Neural progenitor cell (in vitro differentiated cells): ENCODE measurements at regions not wholly inside any gene's neighbourhood (a gene's known extent, or its start where the extent isn't known, plus 50 kb on each side); places are given as distances from the start of the nearest gene placed in this dataset.

ENCODE experiments used
- DNase-seq: peaks from one replicate; pipeline ENCODE4 v3.0.0-alpha.2; 2016; ENCODE audit warnings: low spot score
- H2AFZ ChIP-seq: fragments of 200-600 bp; sonication (generic); replicated peaks from 2 replicates; pipeline ENCODE4 v1.6.1; 2016; ENCODE audit warnings: antibody characterized with exemption
- H3F3A ChIP-seq: fragments of 200-600 bp; sonication (generic); 2 replicates; pipeline ENCODE4 v1.6.1; 2016; ENCODE audit warnings: antibody characterized with exemption, low read depth
- H3K27ac ChIP-seq: fragments of 200-600 bp; sonication (generic); 2 replicates; pipeline ENCODE4 v1.5.1; 2016; ENCODE audit warnings: mild to moderate bottlenecking
- H3K27me3 ChIP-seq: fragments of 200-600 bp; sonication (generic); 2 replicates; pipeline ENCODE4 v1.6.1; 2016; ENCODE audit warnings: mild to moderate bottlenecking, moderate library complexity
- H3K36me3 ChIP-seq: fragments of 200-600 bp; sonication (generic); 2 replicates; pipeline ENCODE4 v1.5.1; 2016
- H3K4me1 ChIP-seq: fragments of 200-600 bp; sonication (generic); 2 replicates; pipeline ENCODE4 v1.6.1; 2016; ENCODE audit warnings: mixed run types
- H3K4me2 ChIP-seq: fragments of 200-600 bp; sonication (generic); 2 replicates; pipeline ENCODE4 v1.6.1; 2016
- H3K4me3 ChIP-seq: fragments of 200-600 bp; sonication (generic); 2 replicates; pipeline ENCODE4 v1.5.1; 2016
- H3K79me2 ChIP-seq: fragments of 200-600 bp; sonication (generic); 2 replicates; pipeline ENCODE4 v1.6.1; 2016; ENCODE audit warnings: low read depth
- H3K9ac ChIP-seq: fragments of 200-600 bp; sonication (generic); 2 replicates; pipeline ENCODE4 v1.6.1; 2016
- H3K9me3 ChIP-seq: fragments of 200-600 bp; sonication (generic); 2 replicates; pipeline ENCODE4 v1.5.1; 2016; ENCODE audit warnings: low read depth
- H4K20me1 ChIP-seq: fragments of 200-600 bp; sonication (generic); 2 replicates; pipeline ENCODE4 v1.6.1; 2016; ENCODE audit warnings: low read depth
- H3K27ac Mint-ChIP-seq: 3 replicates; pipeline ENCODE4 v1.8.0; 2021; ENCODE audit warnings: mixed read lengths
- H3K27me3 Mint-ChIP-seq: 2 replicates; pipeline ENCODE4 v1.8.0; 2022; ENCODE audit warnings: low read depth, mild to moderate bottlenecking, inconsistent platforms, moderate library complexity, mixed read lengths; ENCODE audit not compliant: insufficient read depth
- H3K36me3 Mint-ChIP-seq: 3 replicates; pipeline ENCODE4 v1.8.0; 2021; ENCODE audit warnings: mixed read lengths
- H3K4me1 Mint-ChIP-seq: 3 replicates; pipeline ENCODE4 v1.8.0; 2021; ENCODE audit warnings: mixed read lengths
- H3K4me3 Mint-ChIP-seq: 3 replicates; pipeline ENCODE4 v1.8.0; 2021; ENCODE audit warnings: mild to moderate bottlenecking, moderate library complexity, mixed read lengths
- H3K9me3 Mint-ChIP-seq: 3 replicates; pipeline ENCODE4 v1.8.0; 2020; ENCODE audit warnings: mixed read lengths
- CTCF ChIP-seq: fragments of 200-600 bp; sonication (generic); IDR thresholded peaks from 2 replicates; pipeline ENCODE4 v1.5.1; 2017; ENCODE audit warnings: antibody characterized with exemption, mild to moderate bottlenecking
- EZH2 ChIP-seq: fragments of 200-600 bp; sonication (generic); IDR thresholded peaks from 2 replicates; pipeline ENCODE4 v1.6.1; 2017; ENCODE audit warnings: antibody characterized with exemption, mild to moderate bottlenecking, moderate library complexity
- EZH2phosphoT487 ChIP-seq: fragments of 200-600 bp; sonication (generic); IDR thresholded peaks from 2 replicates; pipeline ENCODE4 v1.6.1; 2017; ENCODE audit warnings: antibody characterized with exemption

GRCh38 chr9:17865881-17866280 lies 287.0 kb downstream of the SH3GL2 start:
- peaks cover 2% of the 10 kb centered on the region for H3K27me3 Mint-ChIP-seq
- H3K4me1 Mint-ChIP-seq, result no peaks in the 10 kb centered on the region
- no peak overlapping the region for H3K9ac ChIP-seq
- H3K79me2 ChIP-seq, result no peaks in the 10 kb centered on the region
- no peak overlapping the region for H2AFZ ChIP-seq
- H3F3A ChIP-seq, result no peaks in the 10 kb centered on the region
- no peak for TF ChIP-seq EZH2
- TF ChIP-seq CTCF, result no peak
- no peak for TF ChIP-seq EZH2phosphoT487
- H3K4me1 ChIP-seq, result no peaks in the 10 kb centered on the region
- no peak overlapping the region for H3K27ac Mint-ChIP-seq
- H3K36me3 Mint-ChIP-seq, result no peaks in the 10 kb centered on the region
- no peak overlapping the region for H3K4me3 ChIP-seq
- no peak overlapping the region for H3K4me2 ChIP-seq
- H4K20me1 ChIP-seq, result no peaks in the 10 kb centered on the region
- H3K9me3 Mint-ChIP-seq, result no peaks in the 10 kb centered on the region
- H3K9me3 ChIP-seq, result no peaks in the 10 kb centered on the region
- no peak for DNase-seq
- H3K4me3 Mint-ChIP-seq, result no peak overlapping the region
- no peak overlapping the region for H3K27ac ChIP-seq
- no peaks in the 10 kb centered on the region for H3K27me3 ChIP-seq
- H3K36me3 ChIP-seq, result no peaks in the 10 kb centered on the region

- no peak overlapping the region for H2AFZ ChIP-seq
- DNase-seq, result no peak
- no peaks in the 10 kb centered on the region for H3K4me1 Mint-ChIP-seq
- no peak overlapping the region for H3K27ac ChIP-seq
- H3F3A ChIP-seq, result no peaks in the 10 kb centered on the region
- H3K4me3 Mint-ChIP-seq, result no peak overlapping the region
- H3K27me3 ChIP-seq, result no peaks in the 10 kb centered on the region
- TF ChIP-seq CTCF (no peak), EZH2phosphoT487 (no peak), EZH2 (no peak)
- no peak overlapping the region for H3K4me3 ChIP-seq
- no peak overlapping the region for H3K9ac ChIP-seq
- H3K9me3 Mint-ChIP-seq, result peaks cover 3% of the 10 kb centered on the region
- peaks cover 9% of the 10 kb centered on the region for H3K27me3 Mint-ChIP-seq
- H3K79me2 ChIP-seq, result no peaks in the 10 kb centered on the region
- H3K4me1 ChIP-seq, result no peaks in the 10 kb centered on the region
- no peaks in the 10 kb centered on the region for H4K20me1 ChIP-seq
- H3K4me2 ChIP-seq, result no peak overlapping the region
- H3K36me3 ChIP-seq, result no peaks in the 10 kb centered on the region
- no peaks in the 10 kb centered on the region for H3K9me3 ChIP-seq
- no peak overlapping the region for H3K27ac Mint-ChIP-seq
- no peaks in the 10 kb centered on the region for H3K36me3 Mint-ChIP-seq
Observed at GRCh38 chr9:17870722-17871121, 291.9 kb downstream of the SH3GL2 start.

DNA sequence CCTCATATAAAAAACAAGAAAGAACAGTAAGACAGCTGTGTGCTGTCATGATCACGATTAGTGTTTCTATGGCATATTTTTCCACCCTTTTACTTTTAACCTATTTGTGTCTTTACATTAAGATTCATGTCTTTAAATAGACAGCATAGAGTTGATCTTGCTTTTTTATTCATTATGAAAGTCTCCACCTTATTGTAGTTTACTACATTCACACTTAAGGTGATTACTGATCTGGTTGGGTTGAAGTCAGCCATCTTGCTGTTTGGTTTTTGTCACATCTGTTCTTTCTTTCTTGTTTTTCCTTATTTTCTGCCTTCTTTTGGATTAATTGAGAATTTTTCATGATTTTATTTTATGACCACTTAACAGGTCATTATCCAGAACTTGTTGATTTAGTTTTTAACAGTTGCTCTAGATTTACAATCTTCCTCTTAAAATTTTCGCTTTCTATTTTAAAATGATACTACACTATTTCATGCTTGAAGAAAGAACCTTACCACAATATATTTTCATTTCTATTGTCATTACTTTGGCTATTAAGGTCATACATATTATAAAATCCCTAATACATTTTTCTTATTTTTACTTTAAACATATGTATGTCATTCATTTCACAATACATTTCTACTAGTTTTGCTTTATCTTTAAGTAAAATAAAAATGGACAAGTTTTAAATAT lies 292.5 kb downstream of the SH3GL2 start:
- DNase-seq, result no peak
- no peak overlapping the region for H3K4me3 Mint-ChIP-seq
- no peaks in the 10 kb centered on the region for H3K4me1 Mint-ChIP-seq
- Histone ChIP-seq H3F3A (no peaks in the 10 kb centered on the region), H3K27ac (no peak overlapping the region), H3K4me3 (no peak overlapping the region), H3K9me3 (no peaks in the 10 kb centered on the region), H3K79me2 (no peaks in the 10 kb centered on the region), H2AFZ (no peak overlapping the region), H3K36me3 (no peaks in the 10 kb centered on the region), H3K9ac (no peak overlapping the region), H4K20me1 (no peaks in the 10 kb centered on the region), H3K4me1 (no peaks in the 10 kb centered on the region), H3K27me3 (no peaks in the 10 kb centered on the region), H3K4me2 (no peak overlapping the region)
- TF ChIP-seq CTCF, result no peak
- TF ChIP-seq EZH2phosphoT487, result no peak
- no peak for TF ChIP-seq EZH2
- peaks cover 9% of the 10 kb centered on the region for H3K27me3 Mint-ChIP-seq
- no peak overlapping the region for H3K27ac Mint-ChIP-seq
- no peaks in the 10 kb centered on the region for H3K36me3 Mint-ChIP-seq
- peaks cover 3% of the 10 kb centered on the region for H3K9me3 Mint-ChIP-seq
